Subcutaneous abdominal adipose tissue (tissue), 5 donors: ENCODE measurements at regions not wholly inside any gene's neighbourhood (a gene's known extent, or its start where the extent isn't known, plus 50 kb on each side); places are given as distances from the start of the nearest gene placed in this dataset.
A peak's percentile ranks its signal among the peaks of the same experiment; 100 is the strongest.

ENCODE experiments used
- H3K27ac ChIP-seq: one replicate; pipeline ENCODE4 v1.7.0; 2013; ENCODE audit warnings: low read depth, mild to moderate bottlenecking, inconsistent platforms, low read length, moderate library complexity
- H3K27me3 ChIP-seq, 5 donors: one replicate each; pipeline ENCODE4 v1.7.0; 2013; ENCODE audit warnings: low read length in 5 of 5, inconsistent platforms in 1 of 5; ENCODE audit not compliant: control insufficient read depth in 5 of 5, insufficient read depth in 4 of 5
- H3K36me3 ChIP-seq, 5 donors: one replicate each; pipeline ENCODE4 v1.7.0; 2013; ENCODE audit warnings: low read length in 5 of 5; ENCODE audit not compliant: control insufficient read depth in 5 of 5, insufficient read depth in 5 of 5
- H3K4me1 ChIP-seq, 5 donors: one replicate each; pipeline ENCODE4 v1.7.0; 2013; ENCODE audit warnings: low read length in 5 of 5, mild to moderate bottlenecking in 3 of 5, moderate library complexity in 1 of 5; ENCODE audit not compliant: control insufficient read depth in 5 of 5, insufficient read depth in 5 of 5
- H3K4me3 ChIP-seq, 5 donors: one replicate each; pipeline ENCODE4 v1.7.0; 2013; ENCODE audit warnings: low read length in 5 of 5, low read depth in 1 of 5
- H3K9ac ChIP-seq, 5 donors: one replicate each; pipeline ENCODE4 v1.7.0; 2013; ENCODE audit warnings: low read length in 5 of 5, mild to moderate bottlenecking in 4 of 5, moderate library complexity in 3 of 5
- H3K9me3 ChIP-seq, 5 donors: one replicate each; pipeline ENCODE4 v1.7.0; 2013; ENCODE audit warnings: low read length in 5 of 5; ENCODE audit not compliant: control insufficient read depth in 5 of 5
- donor health status: healthy.
- donor health status: healthy.
- donor health status: healthy.
- donor health status: healthy.
- donor health status: healthy.

- no peak overlapping the region for H3K4me3 ChIP-seq
- peaks cover 2 to 43% (median 21%) of the 10 kb centered on the region in 5 donors for H3K4me1 ChIP-seq
- H3K27me3 ChIP-seq = no peaks in the 10 kb centered on the region
- H3K36me3 ChIP-seq = no peaks in the 10 kb centered on the region
- peak overlapping the region; percentile 89 for H3K27ac ChIP-seq
- no peaks in the 10 kb centered on the region for H3K9me3 ChIP-seq
- peak overlapping the region in 1 of 5 donors; percentile 19 for H3K9ac ChIP-seq
Measured at GRCh38 chr5:125032286-125032685, 285.8 kb upstream of the ZNF608 start.

GRCh38 chr5:125033602-125034001, 287.2 kb upstream of the ZNF608 start:
- Histone ChIP-seq H3K9me3 (no peaks in the 10 kb centered on the region), H3K27me3 (no peaks in the 10 kb centered on the region), H3K27ac (peak overlapping the region; percentile 89), H3K9ac (no peak overlapping the region), H3K4me1 (peaks cover 5 to 43% (median 20%) of the 10 kb centered on the region in 5 donors), H3K4me3 (no peak overlapping the region), H3K36me3 (no peaks in the 10 kb centered on the region)

- no peak overlapping the region for H3K9ac ChIP-seq
- H3K27ac ChIP-seq = no peak overlapping the region
- H3K9me3 ChIP-seq = no peaks in the 10 kb centered on the region
- peaks cover 5 to 39% (median 20%) of the 10 kb centered on the region in 5 donors for H3K4me1 ChIP-seq
- H3K36me3 ChIP-seq = no peaks in the 10 kb centered on the region
- no peaks in the 10 kb centered on the region for H3K27me3 ChIP-seq
- no peak overlapping the region for H3K4me3 ChIP-seq
Measured at GRCh38 chr5:125034331-125034730, 287.9 kb upstream of the ZNF608 start.

GRCh38 chr5:125036494-125036893, 290.1 kb upstream of the ZNF608 start:
- Histone ChIP-seq H3K9ac (peak overlapping the region in 1 of 5 donors; percentile 17), H3K9me3 (no peaks in the 10 kb centered on the region), H3K27me3 (no peaks in the 10 kb centered on the region), H3K4me3 (peak overlapping the region in 1 of 5 donors; percentile 30), H3K27ac (peak overlapping the region; percentile 80), H3K4me1 (peaks cover 5 to 37% (median 22%) of the 10 kb centered on the region in 5 donors), H3K36me3 (no peaks in the 10 kb centered on the region)

GRCh38 chr5:125037020-125037419, 290.6 kb upstream of the ZNF608 start:
- Histone ChIP-seq H3K4me3 (peak overlapping the region in 1 of 5 donors; percentile 14), H3K9ac (no peak overlapping the region), H3K27me3 (no peaks in the 10 kb centered on the region), H3K27ac (peak overlapping the region; percentile 80), H3K4me1 (peaks cover 5 to 38% (median 27%) of the 10 kb centered on the region in 5 donors), H3K9me3 (no peaks in the 10 kb centered on the region), H3K36me3 (no peaks in the 10 kb centered on the region)

- H3K4me1 ChIP-seq = peaks cover 5 to 42% (median 31%) of the 10 kb centered on the region in 5 donors
- H3K36me3 ChIP-seq = no peaks in the 10 kb centered on the region
- no peaks in the 10 kb centered on the region for H3K27me3 ChIP-seq
- peak overlapping the region; percentile 80 for H3K27ac ChIP-seq
- H3K9ac ChIP-seq = no peak overlapping the region
- peak overlapping the region in 1 of 5 donors; percentile 14 for H3K4me3 ChIP-seq
- no peaks in the 10 kb centered on the region for H3K9me3 ChIP-seq
Measured at GRCh38 chr5:125037530-125037929, 291.1 kb upstream of the ZNF608 start.

- H3K27me3 ChIP-seq = no peaks in the 10 kb centered on the region
- H3K4me1 ChIP-seq = peaks cover 5 to 42% (median 30%) of the 10 kb centered on the region in 5 donors
- H3K4me3 ChIP-seq = no peak overlapping the region
- H3K9me3 ChIP-seq = no peaks in the 10 kb centered on the region
- H3K9ac ChIP-seq = no peak overlapping the region
- peak overlapping the region; percentile 80 for H3K27ac ChIP-seq
- H3K36me3 ChIP-seq = no peaks in the 10 kb centered on the region
Measured at GRCh38 chr5:125038477-125038876, 292.0 kb upstream of the ZNF608 start.

GRCh38 chr5:125041798-125042197, 295.4 kb upstream of the ZNF608 start:
- H3K27me3 ChIP-seq = no peaks in the 10 kb centered on the region
- H3K36me3 ChIP-seq = no peaks in the 10 kb centered on the region
- no peaks in the 10 kb centered on the region for H3K9me3 ChIP-seq
- peak overlapping the region; percentile 26 for H3K27ac ChIP-seq
- H3K4me1 ChIP-seq = peaks cover 11 to 46% (median 40%) of the 10 kb centered on the region in 5 donors
- no peak overlapping the region for H3K9ac ChIP-seq
- no peak overlapping the region for H3K4me3 ChIP-seq

GRCh38 chr5:125042261-125042890, 295.9 kb upstream of the ZNF608 start:
- H3K4me1 ChIP-seq = peaks cover 7 to 40% (median 34%) of the 10 kb centered on the region in 5 donors

GRCh38 chr5:125043781-125044391, 297.4 kb upstream of the ZNF608 start:
- Histone ChIP-seq H3K27me3 (no peaks in the 10 kb centered on the region), H3K4me1 (peaks cover 5 to 36% (median 34%) of the 10 kb centered on the region in 5 donors), H3K9ac (no peak overlapping the region), H3K4me3 (no peak overlapping the region), H3K36me3 (no peaks in the 10 kb centered on the region), H3K27ac (peak overlapping the region; percentile 57), H3K9me3 (no peaks in the 10 kb centered on the region)

More at GRCh38 chr5:125042261-125042890, 295.9 kb upstream of the ZNF608 start:
- H3K4me3 ChIP-seq = no peak overlapping the region
- H3K9ac ChIP-seq = no peak overlapping the region
- H3K27ac ChIP-seq = peak overlapping the region; percentile 26
- H3K27me3 ChIP-seq = no peaks in the 10 kb centered on the region
- H3K9me3 ChIP-seq = no peaks in the 10 kb centered on the region
- H3K36me3 ChIP-seq = no peaks in the 10 kb centered on the region
